Body of pancreas (tissue), 4 donors: ENCODE measurements at regions not wholly inside any gene's neighbourhood (a gene's known extent, or its start where the extent isn't known, plus 50 kb on each side); places are given as distances from the start of the nearest gene placed in this dataset.

Experiments
- POLR2A ChIP-seq, 3 donors: fragments of 450-650 bp; IDR thresholded peaks; one replicate each; pipeline ENCODE4 v1.6.1; 2016; ENCODE audit warnings: antibody characterized with exemption in 3 of 3, mild to moderate bottlenecking in 2 of 3
- TF ChIP-seq, protein P1 (sequence below), 7 experiments: fragments of 450-650 bp in 4 of 7; fragments of 200-600 bp in 3 of 7; sonication (generic) in 3 of 7; IDR thresholded peaks; one replicate each; pipeline ENCODE4 v1.5.1; 2016 to 2019; ENCODE audit warnings: antibody characterized with exemption in 7 of 7

DNA sequence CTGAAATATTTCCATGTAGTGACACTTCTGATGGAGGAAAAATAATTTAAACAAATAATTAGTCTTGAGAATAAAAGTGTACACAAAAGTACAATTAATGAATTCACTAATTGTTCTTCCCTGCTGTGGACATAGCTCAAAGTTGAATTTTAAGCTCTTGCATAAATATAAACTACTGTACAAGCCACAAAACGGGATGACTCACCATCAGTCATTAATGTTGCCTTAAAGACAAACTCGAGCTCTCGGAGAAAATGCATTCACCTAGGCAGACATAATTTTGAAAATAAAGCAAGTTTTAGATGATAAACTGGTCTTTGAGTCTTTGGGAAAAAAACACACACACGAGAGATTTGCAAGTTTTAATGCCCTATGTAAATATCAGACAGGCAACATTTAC, 436.4 kb downstream of the ZNF521 start:
- TF ChIP-seq, protein P1, sequence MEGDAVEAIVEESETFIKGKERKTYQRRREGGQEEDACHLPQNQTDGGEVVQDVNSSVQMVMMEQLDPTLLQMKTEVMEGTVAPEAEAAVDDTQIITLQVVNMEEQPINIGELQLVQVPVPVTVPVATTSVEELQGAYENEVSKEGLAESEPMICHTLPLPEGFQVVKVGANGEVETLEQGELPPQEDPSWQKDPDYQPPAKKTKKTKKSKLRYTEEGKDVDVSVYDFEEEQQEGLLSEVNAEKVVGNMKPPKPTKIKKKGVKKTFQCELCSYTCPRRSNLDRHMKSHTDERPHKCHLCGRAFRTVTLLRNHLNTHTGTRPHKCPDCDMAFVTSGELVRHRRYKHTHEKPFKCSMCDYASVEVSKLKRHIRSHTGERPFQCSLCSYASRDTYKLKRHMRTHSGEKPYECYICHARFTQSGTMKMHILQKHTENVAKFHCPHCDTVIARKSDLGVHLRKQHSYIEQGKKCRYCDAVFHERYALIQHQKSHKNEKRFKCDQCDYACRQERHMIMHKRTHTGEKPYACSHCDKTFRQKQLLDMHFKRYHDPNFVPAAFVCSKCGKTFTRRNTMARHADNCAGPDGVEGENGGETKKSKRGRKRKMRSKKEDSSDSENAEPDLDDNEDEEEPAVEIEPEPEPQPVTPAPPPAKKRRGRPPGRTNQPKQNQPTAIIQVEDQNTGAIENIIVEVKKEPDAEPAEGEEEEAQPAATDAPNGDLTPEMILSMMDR (IDR thresholded peaks at IDR 0.05): no peak
- no peak for TF ChIP-seq POLR2A (IDR thresholded peaks at IDR 0.05)
